ENCODE measurements at regions not wholly inside any gene's neighbourhood (a gene's known extent, or its start where the extent isn't known, plus 50 kb on each side); places are given as distances from the start of the nearest gene placed in this dataset.
"Not testable (repeated sequence)": the region's sequence is repeated elsewhere in the genome, so short reads cannot be mapped to it uniquely, and the experiment has no call there.

- no peak for DNase-seq (ENCODE audit: low spot score)
Observed at GRCh38 chr2:150211164-150211631, 276.3 kb downstream of the RND3 start.

GRCh38 chr2:150209746-150210145 is 277.7 kb downstream of the RND3 start:
- DNase-seq (ENCODE audit: low spot score), result no peak

GRCh38 chr2:150208689-150209088 is 278.8 kb downstream of the RND3 start:
- no peak for DNase-seq (ENCODE audit: low spot score)

- DNase-seq (ENCODE audit: low spot score), result no peak
Observed at GRCh38 chr2:150207979-150208378, 279.5 kb downstream of the RND3 start.

- no peak for DNase-seq (ENCODE audit: low spot score)
Observed at GRCh38 chr2:150204451-150204850, 283.0 kb downstream of the RND3 start.

GRCh38 chr2:150194816-150195215 is 292.7 kb downstream of the RND3 start:
- DNase-seq (ENCODE audit: low spot score), result not testable (repeated sequence)

- DNase-seq (ENCODE audit: low spot score), result no peak
Observed at GRCh38 chr2:150192701-150193100, 294.8 kb downstream of the RND3 start.

GRCh38 chr2:150191349-150191748 is 296.1 kb downstream of the RND3 start:
- no peak for DNase-seq (ENCODE audit: low spot score)

- no peak for DNase-seq (ENCODE audit: low spot score)
Observed at GRCh38 chr2:150190546-150190945, 296.9 kb downstream of the RND3 start.

- DNase-seq (ENCODE audit: low spot score), result no peak
Observed at GRCh38 chr2:150188800-150189199, 298.7 kb downstream of the RND3 start.

- DNase-seq (ENCODE audit: low spot score), result no peak
Observed at GRCh38 chr2:150188177-150188576, 299.3 kb downstream of the RND3 start.

GRCh38 chr2:150182566-150183235 is 304.8 kb downstream of the RND3 start:
- DNase-seq (ENCODE audit: low spot score), result no peak

- DNase-seq (ENCODE audit: low spot score), result no peak
Observed at GRCh38 chr2:150178591-150178990, 308.9 kb downstream of the RND3 start.

- no peak for DNase-seq (ENCODE audit: low spot score)
Observed at GRCh38 chr2:150174971-150175421, 312.5 kb downstream of the RND3 start.

- DNase-seq (ENCODE audit: low spot score), result no peak
Observed at GRCh38 chr2:150174056-150174805, 313.2 kb downstream of the RND3 start.

GRCh38 chr2:150171065-150171548 is 316.4 kb downstream of the RND3 start:
- DNase-seq (ENCODE audit: low spot score), result no peak

GRCh38 chr2:150169237-150169629 is 318.2 kb downstream of the RND3 start:
- DNase-seq (ENCODE audit: low spot score), result no peak

GRCh38 chr2:150168595-150169236 is 318.8 kb downstream of the RND3 start:
- no peak for DNase-seq (ENCODE audit: low spot score)

- DNase-seq (ENCODE audit: low spot score), result no peak
Observed at GRCh38 chr2:150167711-150168110, 319.8 kb downstream of the RND3 start.

GRCh38 chr2:150166313-150167051 is 321.0 kb downstream of the RND3 start:
- DNase-seq (ENCODE audit: low spot score), result no peak

GRCh38 chr2:150165988-150166312 is 321.5 kb downstream of the RND3 start:
- DNase-seq (ENCODE audit: low spot score), result no peak

- no peak for DNase-seq (ENCODE audit: low spot score)
Observed at GRCh38 chr2:150165442-150165841, 322.0 kb downstream of the RND3 start.
